Right atrium auricular region (tissue), 2 donors: ENCODE measurements at regions not wholly inside any gene's neighbourhood (a gene's known extent, or its start where the extent isn't known, plus 50 kb on each side); places are given as distances from the start of the nearest gene placed in this dataset.

Experiments used
- DNase-seq: peaks from one replicate; pipeline ENCODE4 v3.0.0-alpha.2; 2019; ENCODE audit warnings: low spot score
- H3K27ac ChIP-seq, 2 donors: fragments of 200-600 bp; sonication (generic); 1 replicate in 1 of 2; 2 replicates in 1 of 2; pipeline ENCODE4 v1.5.1; 2016 to 2019
- H3K27me3 ChIP-seq, 2 donors: fragments of 200-600 bp; sonication (generic); one replicate each; pipeline versions ENCODE4 v1.5.1 to v1.6.0; 2017 to 2019
- H3K36me3 ChIP-seq: fragments of 200-600 bp; sonication (generic); one replicate; pipeline ENCODE4 v1.5.1; 2016
- H3K4me1 ChIP-seq, 2 donors: fragments of 200-600 bp; sonication (generic); one replicate each; pipeline versions ENCODE4 v1.5.1 to v1.6.0; 2017 to 2019
- H3K4me3 ChIP-seq, 2 donors: fragments of 200-600 bp; sonication (generic); 1 replicate in 1 of 2; 2 replicates in 1 of 2; pipeline ENCODE4 v1.5.1; 2017 to 2019; ENCODE audit warnings: mild to moderate bottlenecking in 1 of 2, moderate library complexity in 1 of 2
- H3K9me3 ChIP-seq, 2 donors: fragments of 200-600 bp; sonication (generic); one replicate each; pipeline ENCODE4 v1.5.1; 2019
- CTCF ChIP-seq, 2 donors: fragments of 200-600 bp; sonication (generic); IDR thresholded peaks; one replicate each; pipeline ENCODE4 v1.5.1; 2019; ENCODE audit warnings: antibody characterized with exemption in 2 of 2

- no peak for DNase-seq
- no peaks in the 10 kb centered on the region for H3K4me1 ChIP-seq
- TF ChIP-seq CTCF (IDR thresholded peaks at IDR 0.05): no peak
- H3K9me3 ChIP-seq: peaks cover 0 to 30% of the 10 kb centered on the region in 2 donors
- no peaks in the 10 kb centered on the region for H3K27me3 ChIP-seq
- H3K36me3 ChIP-seq: no peaks in the 10 kb centered on the region
- no peak overlapping the region for H3K27ac ChIP-seq
- no peak overlapping the region for H3K4me3 ChIP-seq
Observed at GRCh38 chr5:33166948-33167347, 273.8 kb upstream of the TARS1 start.

DNA sequence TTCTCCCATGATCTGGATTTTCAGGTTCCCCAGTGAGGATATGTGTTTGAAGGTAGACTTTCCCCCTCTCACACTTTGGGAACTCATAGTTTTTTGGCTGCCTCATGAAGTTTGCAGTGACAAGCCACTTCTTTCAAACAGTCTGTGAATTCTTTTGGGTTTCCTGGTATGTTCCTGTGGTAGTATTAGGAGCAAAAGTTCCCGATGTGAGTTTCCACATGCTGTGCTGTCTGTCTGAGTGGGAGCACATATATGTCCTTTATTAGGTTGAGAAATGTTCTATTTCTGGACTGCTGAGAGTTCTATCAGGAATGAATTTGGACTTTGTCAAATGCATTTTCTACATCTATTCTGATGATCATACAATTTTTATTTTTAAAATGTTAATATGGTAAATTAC lies 273.2 kb upstream of the TARS1 start:
- H3K27me3 ChIP-seq: no peaks in the 10 kb centered on the region
- H3K9me3 ChIP-seq: peaks cover 0 to 30% of the 10 kb centered on the region in 2 donors
- DNase-seq: no peak
- TF ChIP-seq CTCF (IDR thresholded peaks at IDR 0.05): no peak
- no peak overlapping the region for H3K4me3 ChIP-seq
- no peaks in the 10 kb centered on the region for H3K4me1 ChIP-seq
- no peak overlapping the region for H3K27ac ChIP-seq
- H3K36me3 ChIP-seq: no peaks in the 10 kb centered on the region

- no peaks in the 10 kb centered on the region for H3K4me1 ChIP-seq
- no peaks in the 10 kb centered on the region for H3K27me3 ChIP-seq
- DNase-seq: no peak
- H3K27ac ChIP-seq: no peak overlapping the region
- H3K4me3 ChIP-seq: no peak overlapping the region
- TF ChIP-seq CTCF (IDR thresholded peaks at IDR 0.05): no peak
- peaks cover 0 to 21% of the 10 kb centered on the region in 2 donors for H3K9me3 ChIP-seq
- H3K36me3 ChIP-seq: no peaks in the 10 kb centered on the region
Observed at GRCh38 chr5:33170411-33170810, 270.4 kb upstream of the TARS1 start.

GRCh38 chr5:33174383-33174782 lies 266.4 kb upstream of the TARS1 start:
- Histone ChIP-seq H3K27ac (no peak overlapping the region), H3K27me3 (no peaks in the 10 kb centered on the region), H3K4me1 (no peaks in the 10 kb centered on the region), H3K9me3 (peaks cover 0 to 18% of the 10 kb centered on the region in 2 donors), H3K4me3 (no peak overlapping the region), H3K36me3 (no peaks in the 10 kb centered on the region)
- DNase-seq: no peak
- TF ChIP-seq CTCF (IDR thresholded peaks at IDR 0.05): no peak

DNA sequence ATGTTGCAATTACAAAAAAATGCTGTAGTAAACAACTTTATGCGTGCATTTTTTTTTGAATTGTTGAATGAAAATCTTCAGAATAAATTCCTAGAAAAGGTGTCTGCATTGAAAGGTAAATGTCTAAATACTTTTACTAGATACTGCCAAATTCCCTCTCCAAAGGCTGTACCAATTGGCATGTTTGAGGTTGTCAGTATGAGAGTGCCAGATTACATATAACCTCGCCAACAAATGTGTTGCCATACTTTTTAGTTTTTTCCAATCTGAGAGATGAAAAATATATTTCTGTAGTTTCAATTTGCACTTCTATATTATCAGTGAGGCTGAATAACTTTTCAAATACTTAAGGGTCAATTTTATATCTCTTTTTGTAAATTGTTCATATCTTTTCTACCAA lies 261.5 kb upstream of the TARS1 start:
- Histone ChIP-seq H3K4me1 (no peaks in the 10 kb centered on the region), H3K27ac (no peak overlapping the region), H3K27me3 (no peaks in the 10 kb centered on the region), H3K9me3 (no peaks in the 10 kb centered on the region), H3K4me3 (no peak overlapping the region), H3K36me3 (no peaks in the 10 kb centered on the region)
- no peak for DNase-seq
- TF ChIP-seq CTCF (IDR thresholded peaks at IDR 0.05): no peak

DNA sequence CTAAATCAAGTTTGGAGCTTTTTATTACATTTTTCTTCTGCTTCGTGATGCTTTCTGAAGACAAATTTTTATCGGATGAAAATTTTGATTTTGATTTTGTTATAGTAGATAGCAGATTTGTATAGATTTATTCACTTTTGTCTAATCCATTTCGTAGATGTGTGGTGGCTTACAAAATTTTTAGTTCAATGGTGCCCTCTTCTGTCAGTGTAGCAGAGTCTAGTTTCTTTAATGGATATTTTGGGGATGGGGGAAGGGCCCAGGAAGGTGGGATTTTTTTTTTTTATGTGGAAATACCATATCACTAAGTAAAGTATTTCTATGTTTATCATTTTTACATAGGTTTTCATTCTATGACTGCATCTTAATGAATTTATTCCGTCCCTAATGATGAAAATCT lies 259.9 kb upstream of the TARS1 start:
- no peak for DNase-seq
- Histone ChIP-seq H3K9me3 (no peaks in the 10 kb centered on the region), H3K4me1 (no peaks in the 10 kb centered on the region), H3K36me3 (no peaks in the 10 kb centered on the region), H3K27ac (no peak overlapping the region), H3K4me3 (no peak overlapping the region), H3K27me3 (no peaks in the 10 kb centered on the region)
- peak in 1 of 2 donors; percentile 45 for TF ChIP-seq CTCF (IDR thresholded peaks at IDR 0.05)
